WTC11 (cell line): ENCODE measurements at regions not wholly inside any gene's neighbourhood (a gene's known extent, or its start where the extent isn't known, plus 50 kb on each side); places are given as distances from the start of the nearest gene placed in this dataset.

Experiments used
- ATAC-seq: fragments of 200-7000 bp; cut with Tn5 transposase; 2 replicates; pipeline ENCODE4 v1.10.0; 2021; ENCODE audit warnings: mild to moderate bottlenecking, moderate library complexity
- CTCF ChIA-PET: fragments of 300-600 bp; sonication (Branson Sonifier 250); formaldehyde crosslinking; loops from one replicate; lab custom pipeline; 2021; ENCODE audit warnings: antibody characterized with exemption; lab: Charles Lee
- POLR2A ChIA-PET: fragments of 350-600 bp; sonication (Branson Sonifier 250); formaldehyde crosslinking; loops from one replicate; lab custom pipeline; 2021; ENCODE audit warnings: antibody characterized with exemption; lab: Charles Lee
- DNase-seq: peaks from one replicate; pipeline ENCODE4 v3.0.0; 2021; ENCODE audit warnings: low spot score
- H3K27ac Mint-ChIP-seq: 2 replicates; pipeline ENCODE4 v1.8.0; 2021; ENCODE audit warnings: mixed read lengths
- H3K27me3 Mint-ChIP-seq: 2 replicates; pipeline ENCODE4 v1.8.0; 2021; ENCODE audit warnings: low read depth, mild to moderate bottlenecking, moderate library complexity, mixed read lengths
- H3K36me3 Mint-ChIP-seq: 2 replicates; pipeline ENCODE4 v1.8.0; 2021; ENCODE audit warnings: mixed read lengths
- H3K4me1 Mint-ChIP-seq: 2 replicates; pipeline ENCODE4 v1.8.0; 2022; ENCODE audit warnings: mixed read lengths
- H3K4me3 Mint-ChIP-seq: 2 replicates; pipeline ENCODE4 v1.8.0; 2021; ENCODE audit warnings: mild to moderate bottlenecking, moderate library complexity, mixed read lengths
- H3K9me3 Mint-ChIP-seq: 2 replicates; pipeline ENCODE4 v1.8.0; 2021; ENCODE audit warnings: mixed read lengths
- ATF2 ChIP-seq: sonication (generic); formaldehyde crosslinking; IDR thresholded peaks from 2 replicates; pipeline ENCODE4 v1.8.1; 2022; ENCODE audit warnings: low read depth, missing genetic modification reagents, borderline replicate concordance
- CREM ChIP-seq: sonication (generic); formaldehyde crosslinking; IDR thresholded peaks from 2 replicates; pipeline ENCODE4 v1.8.1; 2022; ENCODE audit warnings: mild to moderate bottlenecking, missing genetic modification reagents, moderate library complexity
- E2F1 ChIP-seq: sonication (generic); formaldehyde crosslinking; IDR thresholded peaks from 2 replicates; pipeline ENCODE4 v1.8.0; 2022; ENCODE audit warnings: mild to moderate bottlenecking, missing genetic modification reagents
- E2F4 ChIP-seq: sonication (generic); formaldehyde crosslinking; IDR thresholded peaks from 2 replicates; pipeline ENCODE4 v1.8.1; 2022; ENCODE audit warnings: low read depth, mild to moderate bottlenecking, moderate library complexity, missing genetic modification reagents, borderline replicate concordance
- ESRRA ChIP-seq: sonication (generic); formaldehyde crosslinking; IDR thresholded peaks from 2 replicates; pipeline ENCODE4 v1.8.1; 2022; ENCODE audit warnings: mild to moderate bottlenecking, missing genetic modification reagents, borderline replicate concordance
- FOXK1 ChIP-seq: sonication (generic); formaldehyde crosslinking; IDR thresholded peaks from 2 replicates; pipeline ENCODE4 v1.8.0; 2022; ENCODE audit warnings: mild to moderate bottlenecking, moderate library complexity, missing genetic modification reagents
- FOXP4 ChIP-seq: sonication (generic); formaldehyde crosslinking; IDR thresholded peaks from 2 replicates; pipeline ENCODE4 v1.8.0; 2022; ENCODE audit warnings: mild to moderate bottlenecking, missing genetic modification reagents
- HMGXB4 ChIP-seq: sonication (generic); formaldehyde crosslinking; IDR thresholded peaks from 2 replicates; pipeline ENCODE4 v1.8.1; 2023; ENCODE audit warnings: mild to moderate bottlenecking, moderate library complexity, missing genetic modification reagents
- JAZF1 ChIP-seq: fragments of 250-450 bp; sonication (Bioruptor Pico); IDR thresholded peaks from 2 replicates; pipeline ENCODE4 v1.9.0; 2021; ENCODE audit warnings: moderate library complexity, mild to moderate bottlenecking, inconsistent platforms
- JUN ChIP-seq: sonication (generic); formaldehyde crosslinking; IDR thresholded peaks from 2 replicates; pipeline ENCODE4 v1.8.0; 2023; ENCODE audit warnings: mild to moderate bottlenecking, missing genetic modification reagents
- OVOL2 ChIP-seq: fragments of 250-450 bp; sonication (Bioruptor Pico); IDR thresholded peaks from 2 replicates; pipeline ENCODE4 v1.9.0; 2021; ENCODE audit warnings: mild to moderate bottlenecking, borderline replicate concordance
- PREB ChIP-seq: sonication (generic); formaldehyde crosslinking; IDR thresholded peaks from 2 replicates; pipeline ENCODE4 v1.8.1; 2022; ENCODE audit warnings: mild to moderate bottlenecking, missing genetic modification reagents, moderate library complexity, borderline replicate concordance
- SMAD3 ChIP-seq: sonication (generic); formaldehyde crosslinking; IDR thresholded peaks from 2 replicates; pipeline ENCODE4 v1.8.0; 2022; ENCODE audit warnings: missing genetic modification reagents, mild to moderate bottlenecking, borderline replicate concordance
- ZNF138 ChIP-seq: sonication (generic); formaldehyde crosslinking; conservative IDR thresholded peaks from 2 replicates; pipeline ENCODE4 v1.8.1; 2022; ENCODE audit warnings: mild to moderate bottlenecking, moderate library complexity, missing genetic modification reagents
- ZNF219 ChIP-seq: sonication (generic); formaldehyde crosslinking; IDR thresholded peaks from 2 replicates; pipeline ENCODE4 v1.8.0; 2023; ENCODE audit warnings: missing genetic modification reagents, mild to moderate bottlenecking, borderline replicate concordance
- ZNF232 ChIP-seq: sonication (generic); formaldehyde crosslinking; IDR thresholded peaks from 2 replicates; pipeline ENCODE4 v1.8.0; 2022; ENCODE audit warnings: mild to moderate bottlenecking, missing genetic modification reagents
- ZNF317 ChIP-seq: sonication (generic); formaldehyde crosslinking; IDR thresholded peaks from 2 replicates; pipeline ENCODE4 v1.8.1; 2023; ENCODE audit warnings: low read depth, mild to moderate bottlenecking, moderate library complexity, missing genetic modification reagents, borderline replicate concordance
- ZNF423 ChIP-seq: fragments of 250-450 bp; sonication (Bioruptor Pico); IDR thresholded peaks from 2 replicates; pipeline ENCODE4 v2.1.2; 2022; ENCODE audit warnings: mild to moderate bottlenecking, moderate library complexity
- ZSCAN18 ChIP-seq: fragments of 250-450 bp; sonication (Bioruptor Pico); IDR thresholded peaks from 2 replicates; pipeline ENCODE4 v2.1.2; 2022; ENCODE audit warnings: mild to moderate bottlenecking, moderate library complexity

- TF ChIP-seq ZNF219 (CRISPR knock-in tag) (no peak), JUN (no peak), ZSCAN18 (CRISPR knock-in tag) (no peak), OVOL2 (CRISPR knock-in tag) (no peak), SMAD3 (CRISPR knock-in tag) (no peak)
- H3K4me3 Mint-ChIP-seq, result no peak overlapping the region
- DNase-seq (no peak), ATAC-seq (no peak)
- ChIA-PET POLR2A (no interaction called here), CTCF (no interaction called here)
- no peaks in the 10 kb centered on the region for H3K4me1 Mint-ChIP-seq
- H3K27me3 Mint-ChIP-seq, result peaks cover 19% of the 10 kb centered on the region
- H3K27ac Mint-ChIP-seq, result no peak overlapping the region
- H3K36me3 Mint-ChIP-seq, result no peaks in the 10 kb centered on the region
- H3K9me3 Mint-ChIP-seq, result peaks cover 8% of the 10 kb centered on the region
These were observed 93.6 kb downstream of the DHCR7 start for GRCh38 chr11:71354394-71355105.

- ATAC-seq, result no peak
- Mint-ChIP-seq H3K4me1 (no peaks in the 10 kb centered on the region), H3K27ac (no peak overlapping the region), H3K27me3 (peaks cover 19% of the 10 kb centered on the region), H3K4me3 (no peak overlapping the region), H3K9me3 (peaks cover 7% of the 10 kb centered on the region), H3K36me3 (peaks cover 4% of the 10 kb centered on the region)
- DNase-seq, result no peak
- TF ChIP-seq E2F1 (CRISPR knock-in tag) (no peak), PREB (CRISPR knock-in tag) (no peak), OVOL2 (CRISPR knock-in tag) (no peak), E2F4 (CRISPR knock-in tag) (no peak), FOXP4 (CRISPR knock-in tag) (no peak), HMGXB4 (CRISPR knock-in tag) (no peak), ZNF423 (no peak), ESRRA (CRISPR knock-in tag) (no peak), ZSCAN18 (CRISPR knock-in tag) (no peak), ZNF232 (no peak), ZNF317 (CRISPR knock-in tag) (no peak), ATF2 (CRISPR knock-in tag) (no peak), CREM (CRISPR knock-in tag) (no peak), FOXK1 (CRISPR knock-in tag) (no peak), JAZF1 (no peak), ZNF138 (CRISPR knock-in tag) (no peak)
- CTCF ChIA-PET, result no interaction called here
- POLR2A ChIA-PET, result no interaction called here
These were observed 95.4 kb downstream of the DHCR7 start for GRCh38 chr11:71352748-71353147.
